Activated CD4-positive, alpha-beta T cell treated with anti-CD3 and anti-CD28 coated beads for 36 hours (primary cell): ENCODE measurements at regions not wholly inside any gene's neighbourhood (a gene's known extent, or its start where the extent isn't known, plus 50 kb on each side); places are given as distances from the start of the nearest gene placed in this dataset.

Experiments
- ATAC-seq: fragments of 200-7000 bp; cut with Tn5 transposase; one replicate; pipeline ENCODE4 v1.10.0; 2021; ENCODE audit warnings: mild to moderate bottlenecking, moderate library complexity
- CTCF ChIA-PET: fragments of 350-600 bp; sonication (Branson Sonifier 250); formaldehyde crosslinking; loops from one replicate; lab custom pipeline; 2021; ENCODE audit warnings: antibody characterized with exemption; lab: Charles Lee
- POLR2A ChIA-PET: fragments of 350-600 bp; sonication (Branson Sonifier 250); formaldehyde crosslinking; loops from one replicate; lab custom pipeline; 2021; ENCODE audit warnings: antibody characterized with exemption, inconsistent platforms; lab: Charles Lee
- DNase-seq: peaks from one replicate; pipeline ENCODE4 v3.0.0-alpha.2; 2020
- H3K27ac Mint-ChIP-seq: one replicate; pipeline ENCODE4 v1.8.0; 2021; ENCODE audit warnings: mixed read lengths
- H3K27me3 Mint-ChIP-seq: one replicate; pipeline ENCODE4 v1.8.0; 2021; ENCODE audit warnings: mixed read lengths
- H3K36me3 Mint-ChIP-seq: one replicate; pipeline ENCODE4 v1.8.0; 2021; ENCODE audit warnings: low read depth, mixed read lengths
- H3K4me1 Mint-ChIP-seq: one replicate; pipeline ENCODE4 v1.8.0; 2021; ENCODE audit warnings: mixed read lengths
- H3K4me3 Mint-ChIP-seq: one replicate; pipeline ENCODE4 v1.8.0; 2021; ENCODE audit warnings: mild to moderate bottlenecking, moderate library complexity, mixed read lengths
- H3K9me3 Mint-ChIP-seq: one replicate; pipeline ENCODE4 v1.8.0; 2021; ENCODE audit warnings: low read depth, mixed read lengths
- intact Hi-C, 2 experiments: fragments of 100-400 bp; cut with DNase I in 1 of 2; cut with micrococcal nuclease in 1 of 2; formaldehyde crosslinking; loops; one replicate each; pipeline versions ENCODE4 v1.14.2 to v1.15.1; 2022 to 2024; cut with DNase I, micrococcal nuclease

DNA sequence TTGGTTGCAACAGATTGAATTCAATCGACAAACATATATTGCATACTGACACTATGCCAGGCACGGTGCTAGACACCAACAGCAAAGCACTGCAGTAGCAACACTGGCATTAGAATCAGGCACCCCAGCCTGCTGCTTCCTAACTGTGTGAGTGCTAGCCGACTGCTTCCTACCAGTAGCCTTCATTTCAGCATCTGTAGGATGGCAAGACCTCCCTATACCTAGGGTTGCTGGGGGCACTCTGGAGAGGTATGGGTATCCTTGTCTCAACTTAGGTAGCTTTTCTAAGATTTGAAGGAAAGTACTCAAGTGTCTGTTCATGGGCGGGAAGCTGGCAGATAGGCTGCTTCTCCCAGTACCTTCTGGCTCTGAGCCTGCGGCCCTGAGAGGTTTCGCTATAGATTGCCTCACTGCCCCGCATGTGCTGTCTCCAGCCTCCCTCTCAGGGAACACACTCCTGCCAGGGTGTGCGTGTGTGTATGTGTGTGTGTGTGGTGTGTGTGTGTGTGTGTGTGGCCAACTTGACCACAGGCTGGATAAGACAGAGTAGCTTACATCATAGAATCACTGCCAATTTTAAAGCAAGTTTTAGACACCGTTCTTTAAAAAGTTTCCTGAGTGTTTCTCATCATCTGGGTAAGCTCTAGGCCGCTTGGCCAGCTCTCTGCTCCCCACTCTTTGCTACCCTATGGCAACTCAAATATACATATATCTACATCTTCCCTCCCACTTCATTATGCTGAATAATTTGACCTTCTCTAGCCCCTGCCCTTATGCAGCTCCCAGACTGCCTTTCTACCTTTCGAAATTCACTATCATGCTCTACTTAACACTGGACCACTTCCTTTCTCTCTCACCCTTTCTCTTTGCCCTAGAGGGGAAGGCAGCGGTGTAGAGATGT lies 97.0 kb upstream of the PJA1 start:
- Mint-ChIP-seq H3K4me1 (no peaks in the 10 kb centered on the region), H3K27me3 (peaks cover 11% of the 10 kb centered on the region), H3K36me3 (no peaks in the 10 kb centered on the region), H3K27ac (no peak overlapping the region), H3K9me3 (no peaks in the 10 kb centered on the region), H3K4me3 (no peak overlapping the region)
- no peak for DNase-seq
- ChIA-PET POLR2A (no interaction called here), CTCF (no interaction called here)
- ATAC-seq, result no peak
- intact Hi-C loops, result no loop called here

GRCh38 chrX:69260169-69260568 lies 94.9 kb upstream of the PJA1 start:
- Mint-ChIP-seq H3K36me3 (no peaks in the 10 kb centered on the region), H3K9me3 (no peaks in the 10 kb centered on the region), H3K4me1 (no peaks in the 10 kb centered on the region), H3K4me3 (no peak overlapping the region), H3K27ac (no peak overlapping the region), H3K27me3 (peaks cover 11% of the 10 kb centered on the region)
- ChIA-PET CTCF (no interaction called here), POLR2A (no interaction called here)
- no peak for DNase-seq
- no peak for ATAC-seq
- intact Hi-C loops, result no loop called here

GRCh38 chrX:69258893-69259292 lies 93.6 kb upstream of the PJA1 start:
- DNase-seq, result no peak
- Mint-ChIP-seq H3K4me1 (no peaks in the 10 kb centered on the region), H3K27ac (no peak overlapping the region), H3K4me3 (no peak overlapping the region), H3K36me3 (no peaks in the 10 kb centered on the region), H3K9me3 (no peaks in the 10 kb centered on the region), H3K27me3 (peaks cover 11% of the 10 kb centered on the region)
- ChIA-PET POLR2A (no interaction called here), CTCF (no interaction called here)
- ATAC-seq, result no peak
- intact Hi-C loops, result no loop called here

GRCh38 chrX:69257499-69258127 lies 92.4 kb upstream of the PJA1 start:
- H3K4me3 Mint-ChIP-seq, result no peak overlapping the region
- H3K9me3 Mint-ChIP-seq, result no peaks in the 10 kb centered on the region
- H3K36me3 Mint-ChIP-seq, result no peaks in the 10 kb centered on the region
- H3K27me3 Mint-ChIP-seq, result peaks cover under 1% of the 10 kb centered on the region
- ATAC-seq, result no peak
- no peaks in the 10 kb centered on the region for H3K4me1 Mint-ChIP-seq
- POLR2A ChIA-PET, result no interaction called here
- no peak overlapping the region for H3K27ac Mint-ChIP-seq
- DNase-seq, result no peak
- CTCF ChIA-PET, result interaction anchor here (0.8 kb wide), 1 partner anchor 11 kb away, joined by 3 read pairs; no protein-coding TSS in a partner anchor
- intact Hi-C loops, result no loop called here

DNA sequence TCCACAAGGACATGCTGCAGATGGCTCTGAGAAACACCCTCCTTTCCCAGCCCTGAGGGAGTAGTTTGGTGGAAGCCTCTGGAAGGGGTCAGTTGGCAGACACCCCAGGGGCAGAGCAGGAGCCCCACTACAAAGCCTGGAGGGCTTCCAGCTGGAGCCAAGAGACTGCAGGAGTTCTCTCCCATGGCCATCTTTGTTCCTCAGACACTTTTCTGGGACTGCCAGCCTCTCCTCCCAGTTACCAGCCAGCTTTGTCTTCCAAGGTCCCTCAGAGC lies 91.0 kb upstream of the PJA1 start:
- DNase-seq (no peak), ATAC-seq (no peak)
- Mint-ChIP-seq H3K9me3 (no peaks in the 10 kb centered on the region), H3K36me3 (no peaks in the 10 kb centered on the region), H3K4me1 (no peaks in the 10 kb centered on the region), H3K27me3 (no peaks in the 10 kb centered on the region), H3K27ac (no peak overlapping the region), H3K4me3 (no peak overlapping the region)
- intact Hi-C loops, result no loop called here
- ChIA-PET POLR2A (no interaction called here), CTCF (no interaction called here)

DNA sequence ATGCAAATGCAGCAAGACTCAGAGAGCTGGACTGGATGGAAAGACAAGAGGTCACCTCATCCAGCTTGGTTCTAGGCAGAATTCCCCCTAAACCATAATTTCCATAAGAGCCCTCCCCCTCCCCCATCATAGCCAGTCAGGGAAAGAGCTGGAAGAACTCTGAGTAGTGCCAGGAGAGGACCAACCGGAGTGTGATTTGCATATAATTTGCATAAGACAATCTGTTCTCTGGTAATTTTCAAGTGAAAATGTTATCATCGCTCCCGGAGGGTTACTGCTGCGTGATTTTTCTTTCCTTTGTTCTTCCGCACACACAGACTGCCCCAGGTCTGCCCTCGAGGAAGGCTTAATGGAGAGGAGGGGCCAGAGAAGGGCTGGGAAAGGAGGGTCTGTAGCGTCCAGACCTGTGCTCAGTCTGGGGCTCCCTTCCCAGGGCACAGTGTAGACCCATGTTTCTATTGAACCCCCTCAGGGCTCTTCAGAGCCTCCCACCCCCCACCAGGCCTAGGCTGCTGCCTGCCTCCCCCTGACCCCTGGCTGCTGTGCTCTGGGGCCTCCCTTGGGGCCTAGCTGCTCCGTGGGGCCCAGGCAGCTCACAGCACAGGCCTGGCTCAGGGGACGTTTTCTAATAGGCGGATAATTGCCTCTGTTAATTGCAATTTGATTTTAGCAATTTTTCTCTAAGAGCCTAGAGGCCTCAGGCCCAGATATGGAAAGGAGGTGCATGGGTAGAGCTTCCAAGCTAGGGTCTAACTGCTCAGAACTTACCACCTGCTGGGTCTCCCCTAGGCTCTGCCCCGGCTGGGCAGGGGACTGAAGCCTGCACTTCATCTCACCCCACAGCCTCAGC lies 90.4 kb upstream of the PJA1 start:
- no peak for ATAC-seq

DNA sequence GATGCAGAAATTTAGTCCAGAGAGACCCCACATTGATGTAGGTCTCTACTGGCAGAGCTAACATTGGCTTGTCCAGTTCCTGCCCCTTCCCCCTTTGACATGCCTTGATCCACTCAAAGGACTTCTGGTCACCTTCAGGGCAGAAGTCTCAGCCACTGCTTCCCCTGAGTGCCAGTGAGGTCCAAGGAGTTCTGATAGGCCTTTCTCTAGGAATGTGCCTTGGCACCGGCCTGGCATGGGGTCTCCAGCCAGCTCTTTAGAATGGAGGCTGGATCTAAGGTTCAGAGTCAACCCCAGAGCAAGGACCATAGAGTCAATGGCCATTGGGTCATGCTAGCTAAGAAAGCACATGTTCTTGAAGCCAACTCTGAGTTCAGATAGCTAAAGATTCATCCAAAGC lies 88.6 kb upstream of the PJA1 start:
- Mint-ChIP-seq H3K27me3 (no peaks in the 10 kb centered on the region), H3K27ac (no peak overlapping the region), H3K4me3 (no peak overlapping the region), H3K36me3 (no peaks in the 10 kb centered on the region), H3K9me3 (no peaks in the 10 kb centered on the region), H3K4me1 (no peaks in the 10 kb centered on the region)
- POLR2A ChIA-PET, result no interaction called here
- intact Hi-C loops, result no loop called here
- CTCF ChIA-PET, result interaction anchor here (0.9 kb wide), 1 partner anchor 176 kb away, joined by 3 read pairs; no protein-coding TSS in a partner anchor
- DNase-seq, result no peak
- no peak for ATAC-seq

More for the DNA sequence above, 90.4 kb upstream of the PJA1 start:
- Mint-ChIP-seq H3K36me3 (no peaks in the 10 kb centered on the region), H3K4me3 (no peak overlapping the region), H3K27ac (no peak overlapping the region), H3K4me1 (no peaks in the 10 kb centered on the region), H3K9me3 (no peaks in the 10 kb centered on the region), H3K27me3 (no peaks in the 10 kb centered on the region)
- intact Hi-C loops, result no loop called here
- CTCF ChIA-PET, result no interaction called here
- POLR2A ChIA-PET, result no interaction called here
- DNase-seq, result no peak

GRCh38 chrX:69243276-69243675 lies 78.0 kb upstream of the PJA1 start:
- ATAC-seq, result no peak

GRCh38 chrX:69238887-69239231 lies 73.6 kb upstream of the PJA1 start:
- intact Hi-C loops, result no loop called here
- H3K27ac Mint-ChIP-seq, result no peak overlapping the region
- ChIA-PET CTCF (no interaction called here), POLR2A (no interaction called here)
- H3K4me1 Mint-ChIP-seq, result no peaks in the 10 kb centered on the region
- DNase-seq (no peak), ATAC-seq (no peak)
- no peaks in the 10 kb centered on the region for H3K9me3 Mint-ChIP-seq
- H3K36me3 Mint-ChIP-seq, result no peaks in the 10 kb centered on the region
- H3K4me3 Mint-ChIP-seq, result no peak overlapping the region
- no peaks in the 10 kb centered on the region for H3K27me3 Mint-ChIP-seq

More at GRCh38 chrX:69243276-69243675, 78.0 kb upstream of the PJA1 start:
- intact Hi-C loops, result no loop called here
- CTCF ChIA-PET, result no interaction called here
- Mint-ChIP-seq H3K9me3 (no peaks in the 10 kb centered on the region), H3K36me3 (no peaks in the 10 kb centered on the region), H3K27me3 (peaks cover 6% of the 10 kb centered on the region), H3K4me1 (no peaks in the 10 kb centered on the region), H3K27ac (no peak overlapping the region), H3K4me3 (no peak overlapping the region)
- POLR2A ChIA-PET, result no interaction called here
- no peak for DNase-seq

DNA sequence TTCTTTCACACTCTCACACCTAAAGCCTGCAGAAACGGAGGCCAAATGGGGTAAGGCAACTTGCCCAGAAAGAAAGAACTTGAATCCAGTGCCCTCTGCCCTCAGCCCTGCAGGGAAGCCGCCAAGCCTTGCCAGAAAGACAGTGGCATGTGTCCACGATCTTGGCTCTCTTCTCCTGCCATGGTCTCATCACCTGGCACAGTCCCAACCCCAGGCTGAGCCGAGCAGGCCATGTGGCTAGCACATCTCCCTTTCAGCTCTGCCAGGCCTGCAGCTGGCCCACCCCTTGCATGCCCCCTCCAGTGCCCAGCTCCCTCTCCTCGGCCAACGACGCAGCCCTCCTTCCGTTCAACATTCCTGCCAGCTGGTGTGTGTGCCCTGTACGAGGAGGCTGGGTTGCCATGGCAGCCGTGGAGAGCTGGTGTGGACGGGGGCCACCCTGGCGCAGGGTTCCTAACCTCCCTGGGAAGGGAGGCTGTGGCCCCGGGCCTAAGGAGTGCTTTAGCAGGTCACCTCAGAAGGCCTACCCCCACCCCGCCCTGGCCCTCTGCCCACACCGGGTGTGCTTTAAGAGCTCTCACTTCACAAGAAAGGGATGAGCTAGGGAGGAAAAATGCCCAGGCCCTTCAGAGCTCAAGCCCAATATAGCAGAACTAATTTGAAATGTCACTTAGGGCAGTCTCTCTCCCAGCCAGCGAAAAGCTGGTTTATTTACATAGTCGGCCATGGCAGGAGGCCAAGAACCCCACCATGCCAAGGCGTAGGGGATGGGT lies 73.0 kb upstream of the PJA1 start:
- intact Hi-C loops, result no loop called here
- Mint-ChIP-seq H3K27me3 (no peaks in the 10 kb centered on the region), H3K36me3 (no peaks in the 10 kb centered on the region), H3K27ac (no peak overlapping the region), H3K9me3 (no peaks in the 10 kb centered on the region), H3K4me1 (no peaks in the 10 kb centered on the region), H3K4me3 (no peak overlapping the region)
- ATAC-seq, result no peak
- POLR2A ChIA-PET, result no interaction called here
- DNase-seq, result no peak
- CTCF ChIA-PET, result no interaction called here

GRCh38 chrX:69237236-69237635 lies 72.0 kb upstream of the PJA1 start:
- POLR2A ChIA-PET, result no interaction called here
- CTCF ChIA-PET, result no interaction called here

More at GRCh38 chrX:69237236-69237635, 72.0 kb upstream of the PJA1 start:
- Mint-ChIP-seq H3K4me1 (no peaks in the 10 kb centered on the region), H3K27me3 (no peaks in the 10 kb centered on the region), H3K9me3 (no peaks in the 10 kb centered on the region), H3K36me3 (no peaks in the 10 kb centered on the region), H3K4me3 (no peak overlapping the region), H3K27ac (no peak overlapping the region)
- intact Hi-C loops, result no loop called here
- DNase-seq, result no peak
- no peak for ATAC-seq
